PFSK-1 (cell line): ENCODE measurements at regions not wholly inside any gene's neighbourhood (a gene's known extent, or its start where the extent isn't known, plus 50 kb on each side); places are given as distances from the start of the nearest gene placed in this dataset.

Source experiments
- FOXP2 ChIP-seq: optimal IDR thresholded peaks from 2 replicates; pipeline ENCODE3; 2011; ENCODE audit warnings: borderline replicate concordance, control low read depth, inconsistent platforms; ENCODE audit not compliant: insufficient read depth; ENCODE audit errors: extremely low read length, extremely low read depth
- POLR2AphosphoS5 ChIP-seq: IDR thresholded peaks from 2 replicates; pipeline ENCODE4 v1.6.1; 2012; ENCODE audit warnings: low read depth, mild to moderate bottlenecking, control low read depth, low read length, moderate library complexity
- REST ChIP-seq, 2 experiments: IDR thresholded peaks; 2 replicates each; pipeline versions ENCODE4 v1.6.1 to v1.8.0; 2011 to 2012; ENCODE audit warnings: low read depth in 2 of 2, low read length in 2 of 2, control low read depth in 1 of 2, inconsistent platforms in 1 of 2, mild to moderate bottlenecking in 1 of 2, moderate library complexity in 1 of 2; ENCODE audit not compliant: insufficient read depth in 1 of 2
- SIN3A ChIP-seq: IDR thresholded peaks from 2 replicates; pipeline ENCODE4 v1.6.1; 2012; ENCODE audit warnings: mild to moderate bottlenecking, low read length, moderate library complexity, borderline replicate concordance; ENCODE audit not compliant: insufficient read depth
- TAF1 ChIP-seq: IDR thresholded peaks from 2 replicates; pipeline ENCODE4 v1.6.1; 2012; ENCODE audit warnings: low read length, control low read depth, borderline replicate concordance; ENCODE audit not compliant: insufficient read depth

- TF ChIP-seq FOXP2 (no peak), REST (IDR thresholded peaks at IDR 0.05; ENCODE audit: insufficient read depth in 1 of 2, low read depth in 2 of 2, low read length in 2 of 2) (no peak), SIN3A (no peak), TAF1 (no peak), POLR2AphosphoS5 (no peak)
These were observed 240.6 kb downstream of the ACTL7B start for GRCh38 chr9:108615152-108615551.

- TF ChIP-seq TAF1 (no peak), REST (IDR thresholded peaks at IDR 0.05; ENCODE audit: insufficient read depth in 1 of 2, low read depth in 2 of 2, low read length in 2 of 2) (no peak), POLR2AphosphoS5 (no peak), SIN3A (no peak), FOXP2 (no peak)
These were observed 243.3 kb downstream of the ACTL7B start for GRCh38 chr9:108612513-108612912.

GRCh38 chr9:108609897-108610253, 245.9 kb downstream of the ACTL7B start:
- no peak for TF ChIP-seq TAF1
- TF ChIP-seq REST (IDR thresholded peaks at IDR 0.05; ENCODE audit: insufficient read depth in 1 of 2, low read depth in 2 of 2, low read length in 2 of 2), result no peak
- no peak for TF ChIP-seq SIN3A
- no peak for TF ChIP-seq POLR2AphosphoS5
- no peak for TF ChIP-seq FOXP2

- no peak for TF ChIP-seq REST (IDR thresholded peaks at IDR 0.05; ENCODE audit: insufficient read depth in 1 of 2, low read depth in 2 of 2, low read length in 2 of 2)
- no peak for TF ChIP-seq FOXP2
- no peak for TF ChIP-seq TAF1
- TF ChIP-seq POLR2AphosphoS5, result no peak
- no peak for TF ChIP-seq SIN3A
These were observed 246.4 kb downstream of the ACTL7B start for GRCh38 chr9:108609227-108609896.

GRCh38 chr9:108607607-108608006, 248.2 kb downstream of the ACTL7B start:
- TF ChIP-seq REST (IDR thresholded peaks at IDR 0.05; ENCODE audit: insufficient read depth in 1 of 2, low read depth in 2 of 2, low read length in 2 of 2) (no peak), SIN3A (no peak), POLR2AphosphoS5 (no peak), TAF1 (no peak)
